Right kidney (tissue), 1 donor: ENCODE measurements at regions not wholly inside any gene's neighbourhood (a gene's known extent, or its start where the extent isn't known, plus 50 kb on each side); places are given as distances from the start of the nearest gene placed in this dataset.
"Not testable (repeated sequence)": the region's sequence is repeated elsewhere in the genome, so short reads cannot be mapped to it uniquely, and the experiment has no call there.

Experiments
- DNase-seq: peaks from one replicate; pipeline ENCODE4 v3.0.0-alpha.2; 2016

DNA sequence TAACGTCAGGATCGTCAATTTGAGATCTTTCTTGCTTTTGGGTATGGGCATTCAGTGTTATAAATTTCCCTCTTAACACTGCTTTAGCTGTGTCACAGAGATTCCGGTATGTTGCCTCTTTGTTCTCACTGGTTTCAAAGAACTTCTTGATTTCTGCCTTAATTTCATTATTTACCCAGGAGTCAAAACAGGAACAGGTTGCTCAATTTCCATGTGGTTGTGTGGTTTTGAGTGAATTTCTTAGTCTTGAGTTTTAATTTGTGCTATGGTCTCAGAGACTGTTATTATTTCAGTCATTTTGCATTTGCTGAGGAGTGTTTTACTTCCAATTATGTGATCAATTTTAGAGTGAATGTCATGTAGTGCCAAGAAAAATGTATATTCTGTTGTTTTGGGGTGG lies 153.1 kb downstream of the PCDH17 start:
- DNase-seq, result no peak

- DNase-seq, result no peak
Measured at GRCh38 chr13:57787058-57787791, 155.7 kb downstream of the PCDH17 start.

DNA sequence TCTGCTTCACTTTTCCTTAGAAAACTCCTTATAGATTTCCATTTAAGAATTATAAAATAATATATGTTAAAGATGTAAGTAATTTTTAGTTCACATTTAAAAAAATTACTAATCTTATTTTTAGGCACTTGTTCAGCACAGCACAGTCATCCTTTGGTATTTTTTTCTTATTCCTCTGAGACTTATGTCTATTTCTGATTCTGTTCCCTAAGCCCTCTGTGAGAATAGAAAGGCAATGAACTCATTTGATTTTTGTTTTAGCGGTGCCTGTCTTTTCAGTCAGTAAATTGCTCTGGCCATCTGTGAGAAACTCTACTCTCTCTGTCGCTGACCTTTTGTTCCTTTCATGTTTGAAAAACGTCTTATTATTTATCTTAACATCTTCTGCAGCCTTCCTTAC lies 168.1 kb downstream of the PCDH17 start:
- no peak for DNase-seq

DNA sequence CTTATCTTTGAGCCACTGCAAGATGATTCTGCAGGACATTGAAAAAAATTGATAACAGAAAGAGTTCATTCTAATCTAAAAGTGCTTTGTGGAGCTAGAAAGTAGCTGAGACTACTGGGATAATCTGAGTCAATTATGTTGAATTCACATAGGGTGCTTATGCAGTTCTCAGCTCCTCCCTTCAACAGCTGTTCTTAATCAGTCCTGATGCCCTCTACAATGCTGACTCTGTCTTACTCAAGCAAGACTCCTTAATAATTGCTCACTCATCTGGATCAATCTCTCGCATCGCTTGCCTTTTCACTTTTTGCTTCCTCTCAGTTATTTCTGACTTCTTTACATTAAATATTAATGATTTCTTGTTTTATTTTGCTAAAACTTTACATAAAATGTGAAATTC lies 182.1 kb downstream of the PCDH17 start:
- no peak for DNase-seq

- DNase-seq, result no peak
Measured at GRCh38 chr13:57815600-57815999, 184.1 kb downstream of the PCDH17 start.

- DNase-seq, result no peak
Measured at GRCh38 chr13:57820924-57821323, 189.4 kb downstream of the PCDH17 start.

DNA sequence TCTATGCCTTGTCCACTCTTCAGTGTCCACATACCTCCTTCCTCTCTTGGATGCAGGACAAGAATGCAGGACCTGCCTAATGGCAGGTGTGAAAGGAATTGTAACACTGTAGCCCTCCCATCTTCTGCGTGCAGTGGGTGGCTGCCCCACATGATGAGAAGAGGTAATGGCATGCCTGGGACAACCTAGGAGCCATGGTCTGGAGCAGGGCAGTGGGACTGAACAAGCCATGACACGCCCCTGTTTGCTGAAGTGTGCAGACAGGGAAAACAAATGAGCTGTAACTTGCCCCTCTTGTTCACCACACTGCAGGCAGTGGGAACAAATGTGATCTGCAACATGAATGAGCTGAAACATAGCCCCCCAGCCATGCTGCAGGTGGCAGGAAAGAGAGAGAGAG lies 192.2 kb downstream of the PCDH17 start:
- DNase-seq, result no peak

GRCh38 chr13:57824121-57824520 lies 192.6 kb downstream of the PCDH17 start:
- DNase-seq, result no peak

- DNase-seq, result no peak
Measured at GRCh38 chr13:57825066-57825465, 193.5 kb downstream of the PCDH17 start.

GRCh38 chr13:57829496-57829895 lies 198.0 kb downstream of the PCDH17 start:
- DNase-seq, result no peak

DNA sequence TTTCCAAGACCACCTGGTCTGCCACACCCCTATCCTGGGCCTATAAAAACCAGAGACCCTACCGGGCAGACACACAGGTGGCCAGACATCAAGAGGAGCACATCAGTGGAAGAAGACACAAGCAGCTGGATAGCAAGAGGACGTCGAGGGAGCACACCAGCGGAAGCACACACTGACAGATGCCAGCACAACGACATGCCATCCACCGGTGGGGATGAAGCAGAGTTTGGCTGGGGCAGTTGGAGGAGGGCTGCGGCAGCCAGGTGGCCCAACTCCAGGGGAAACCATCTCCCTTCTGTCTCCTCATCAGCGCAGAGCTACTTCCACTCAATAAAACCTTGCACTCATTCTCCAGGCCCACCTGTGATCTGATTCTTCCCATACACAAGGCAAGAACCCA lies 200.6 kb downstream of the PCDH17 start:
- no peak for DNase-seq

DNA sequence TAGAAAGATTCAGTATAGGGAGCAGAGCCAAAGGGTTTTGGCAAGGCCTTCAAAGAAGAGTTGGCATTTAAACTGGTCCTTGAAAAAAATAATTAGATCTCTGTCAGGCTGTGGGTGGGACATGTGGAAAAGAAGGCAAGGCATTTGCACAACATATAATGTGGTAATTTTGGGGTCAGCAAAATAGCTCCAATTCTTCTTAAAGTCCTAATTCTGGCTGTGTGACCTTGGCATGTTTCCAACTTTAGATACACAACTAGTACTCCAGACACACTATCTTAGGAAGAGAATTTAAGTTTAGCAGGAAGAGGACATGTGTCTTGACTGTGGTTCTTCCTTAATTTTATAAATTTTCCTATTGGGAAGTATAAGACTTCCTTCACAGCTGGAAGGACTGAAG lies 206.3 kb downstream of the PCDH17 start:
- no peak for DNase-seq

DNA sequence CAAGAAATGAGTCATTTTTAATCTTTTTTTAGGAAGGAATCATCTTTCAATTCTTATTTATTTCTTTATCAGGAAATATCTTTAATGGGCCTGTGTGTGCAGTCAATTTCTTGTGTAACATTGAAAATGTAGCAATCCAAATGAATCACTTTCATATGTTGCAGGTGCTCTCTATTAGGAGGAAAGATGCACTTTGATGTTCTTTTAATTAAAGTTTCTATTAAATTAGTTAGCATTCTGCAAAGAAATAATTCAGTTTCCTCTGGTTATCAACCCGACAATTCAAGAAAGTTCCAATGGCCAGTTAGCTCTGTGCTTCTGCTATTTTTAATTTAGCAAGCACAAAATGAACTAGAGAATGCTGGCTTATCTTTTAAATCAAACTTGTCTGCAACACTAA lies 212.0 kb downstream of the PCDH17 start:
- DNase-seq, result no peak

DNA sequence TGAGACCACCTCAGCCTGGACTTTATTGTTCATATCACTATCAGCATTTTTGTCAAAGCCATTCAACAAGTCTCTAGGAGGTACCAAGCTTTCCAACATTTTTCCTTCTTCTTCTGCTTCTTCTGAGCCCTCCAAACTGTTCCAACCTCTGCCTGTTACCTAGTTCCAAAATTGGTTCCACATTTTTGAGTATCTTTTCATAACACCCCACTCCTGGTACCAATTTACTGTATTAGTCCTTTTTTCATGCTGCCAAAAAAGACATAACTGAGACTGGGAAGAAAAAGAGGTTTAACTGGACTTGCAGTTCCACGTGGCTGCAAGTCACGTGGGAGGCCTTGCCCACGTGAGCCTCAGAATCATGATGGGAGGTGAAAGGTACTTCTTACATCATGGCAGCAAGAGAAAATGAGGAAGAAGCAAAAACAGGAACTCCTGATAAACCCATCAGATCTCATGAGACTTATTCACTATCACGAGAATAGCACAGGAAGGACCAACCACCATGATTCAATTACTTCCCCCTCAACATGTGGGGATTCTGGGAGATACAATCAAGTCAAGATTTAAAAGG lies 215.1 kb downstream of the PCDH17 start:
- DNase-seq, result no peak

GRCh38 chr13:57857945-57858344 lies 226.4 kb downstream of the PCDH17 start:
- no peak for DNase-seq

DNA sequence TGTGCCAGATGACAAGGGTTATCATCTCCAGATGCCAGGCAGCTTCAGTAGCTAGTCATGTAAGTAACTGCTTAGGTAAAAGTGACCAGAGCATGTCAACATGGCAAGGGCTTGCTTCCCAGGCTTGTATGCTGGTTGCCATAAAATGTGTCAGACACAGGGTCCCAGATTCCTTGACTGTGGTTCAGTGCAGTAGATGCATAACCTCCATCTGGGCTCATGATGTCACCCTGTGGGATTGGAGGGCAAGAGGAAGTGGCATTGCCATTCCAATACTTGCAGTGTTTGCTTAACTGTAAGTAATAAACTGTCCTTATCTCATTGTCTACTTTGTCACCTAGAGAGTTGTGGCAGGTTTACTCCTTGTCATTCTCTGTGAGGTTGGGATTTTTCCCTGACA lies 226.8 kb downstream of the PCDH17 start:
- DNase-seq, result no peak

DNA sequence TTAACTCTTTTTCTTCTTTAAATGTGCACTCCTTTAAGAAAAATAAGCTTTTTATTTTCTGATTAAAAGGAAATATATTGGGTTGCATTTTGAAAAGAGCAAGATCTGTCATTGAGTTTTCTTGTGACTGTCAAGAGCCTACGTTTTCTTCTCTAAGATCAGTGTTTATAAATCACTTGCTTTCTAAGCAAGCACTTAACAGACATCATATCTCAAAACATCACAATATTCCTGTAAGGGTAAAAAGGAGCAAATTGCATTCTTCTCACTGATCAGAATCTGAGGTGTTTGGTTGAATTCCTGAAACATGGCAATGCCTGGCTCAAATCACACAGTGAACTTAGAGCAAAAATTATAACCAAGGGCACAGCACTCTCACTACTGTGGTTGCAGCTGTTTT lies 231.3 kb downstream of the PCDH17 start:
- no peak for DNase-seq

- DNase-seq, result no peak
Measured at GRCh38 chr13:57865600-57866294, 234.2 kb downstream of the PCDH17 start.

GRCh38 chr13:57874530-57874929 lies 243.0 kb downstream of the PCDH17 start:
- DNase-seq, result no peak

DNA sequence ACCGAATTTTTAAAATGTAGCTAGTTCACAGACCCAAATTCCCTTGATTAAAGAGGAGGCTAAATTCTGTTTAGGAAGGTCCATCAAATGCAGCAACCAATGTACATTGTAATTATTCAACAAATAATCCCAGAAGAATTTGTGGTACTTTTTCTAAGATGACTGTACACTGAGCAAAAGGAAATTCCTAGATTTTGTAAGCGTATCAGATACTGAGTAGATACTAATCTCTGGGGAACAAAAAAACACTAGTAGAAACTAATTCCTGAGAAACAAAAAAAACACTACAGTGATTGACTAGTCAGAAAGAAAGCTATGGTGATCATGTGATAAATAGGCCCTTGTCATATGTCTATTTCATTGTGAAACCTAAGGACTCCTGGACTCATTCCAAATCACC lies 246.1 kb downstream of the PCDH17 start:
- no peak for DNase-seq

DNA sequence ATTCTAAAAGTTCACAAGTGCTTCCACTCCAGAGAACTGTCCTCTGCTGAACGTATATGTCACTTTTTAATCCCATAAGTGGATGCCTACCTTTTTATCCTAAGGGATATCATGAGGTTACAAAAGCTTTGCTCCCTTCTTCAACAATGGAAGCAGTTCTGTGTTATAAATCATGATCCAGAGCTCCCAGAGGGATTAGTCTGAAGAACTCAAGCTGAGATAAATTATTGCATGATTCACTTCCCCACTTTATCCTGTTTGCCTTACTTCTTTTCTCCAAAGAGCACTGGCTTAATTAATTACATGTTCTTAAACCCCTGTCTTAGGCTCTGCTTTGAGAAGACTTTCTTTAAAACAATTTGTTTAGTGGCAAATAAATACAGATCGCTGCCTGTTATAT lies 246.7 kb downstream of the PCDH17 start:
- DNase-seq, result no peak

DNA sequence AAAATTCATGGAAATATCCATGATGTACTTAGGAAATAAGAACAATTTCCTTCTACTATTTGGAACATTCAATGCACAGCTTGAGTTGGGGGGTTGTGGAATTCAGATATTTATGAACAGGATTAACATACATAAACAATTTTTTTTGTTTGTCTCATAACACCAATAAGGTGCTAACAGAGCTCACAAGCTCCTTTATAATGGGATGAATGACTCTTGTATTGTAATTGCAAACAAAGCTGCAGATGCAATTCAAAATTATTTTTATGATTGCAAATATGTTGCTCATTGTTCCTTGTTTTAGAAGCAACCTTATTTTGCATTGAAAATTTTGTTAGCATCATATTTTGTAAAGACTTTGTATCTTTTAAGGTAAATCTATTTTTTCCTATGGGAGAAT lies 265.7 kb downstream of the PCDH17 start:
- no peak for DNase-seq

- DNase-seq, result no peak
Measured at GRCh38 chr13:57899096-57899495, 267.6 kb downstream of the PCDH17 start.

DNA sequence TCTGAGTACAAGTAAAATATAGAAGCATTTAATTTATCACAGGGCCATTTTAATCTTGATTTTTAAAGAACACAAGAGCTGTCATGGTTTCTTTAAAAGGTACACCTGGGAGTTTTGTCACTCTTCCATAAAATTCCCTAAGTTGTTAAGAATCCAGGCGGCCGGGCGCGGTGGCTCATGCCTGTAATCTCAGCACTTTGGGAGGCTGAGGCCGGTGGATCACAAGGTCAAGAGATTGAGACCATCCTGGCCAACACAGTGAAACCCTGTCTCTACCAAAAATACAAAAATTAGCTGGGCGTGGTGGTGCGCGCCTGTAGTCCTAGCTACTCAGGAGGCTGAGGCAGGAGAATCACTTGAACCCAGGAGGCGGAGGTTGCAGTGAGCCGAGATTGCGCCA lies 278.3 kb downstream of the PCDH17 start:
- not testable (repeated sequence) for DNase-seq
